ENCODE measurements at regions not wholly inside any gene's neighbourhood (a gene's known extent, or its start where the extent isn't known, plus 50 kb on each side); places are given as distances from the start of the nearest gene placed in this dataset.

DNA sequence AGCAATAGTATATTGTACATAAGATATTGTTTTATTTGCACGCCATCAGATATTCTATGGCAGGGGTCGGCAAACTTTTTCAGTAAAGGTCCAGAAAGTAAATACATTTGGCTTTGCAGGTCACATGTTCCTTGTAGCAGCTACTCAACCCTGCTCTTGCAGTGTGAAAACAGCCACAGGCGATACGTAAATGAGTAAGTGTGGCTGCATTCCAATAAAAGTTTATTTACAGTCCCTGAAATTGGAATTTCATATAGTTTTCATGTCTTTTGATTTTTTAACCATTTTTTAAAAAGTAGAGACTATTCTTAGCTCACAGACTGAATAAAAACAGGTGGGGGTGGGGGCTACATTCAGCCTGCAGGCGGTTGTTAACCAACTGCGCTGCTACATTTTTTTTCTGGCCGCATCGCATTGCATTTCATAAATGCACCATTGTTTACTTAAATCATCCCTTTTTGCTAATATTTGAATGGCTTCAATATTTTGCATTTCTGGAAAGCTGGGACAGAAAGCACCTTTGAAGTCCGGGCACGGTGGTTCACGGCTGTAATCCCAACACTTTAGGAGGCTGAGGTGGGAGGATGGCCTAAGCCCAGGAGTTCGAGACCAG, 50.5 kb upstream of the HAPSTR1 start:
- TF ChIP-seq CTCF (IDR thresholded peaks at IDR 0.05), result no peak
- Mint-ChIP-seq H3K9me3 (peaks cover 5% of the 10 kb centered on the region), H3K4me3 (no peak overlapping the region), H3K27me3 (ENCODE audit: insufficient read depth) (no peaks in the 10 kb centered on the region), H3K27ac (no peak overlapping the region), H3K36me3 (ENCODE audit: low read depth) (peaks cover 3% of the 10 kb centered on the region; the same call in 1 of the 2 replicates), H3K4me1 (ENCODE audit: low read depth) (peaks cover 14% of the 10 kb centered on the region)
- no peak for DNase-seq
